Activated B cell treated with CpG ODN at 0.5 μM for 24 hours (primary cell): ENCODE measurements at regions not wholly inside any gene's neighbourhood (a gene's known extent, or its start where the extent isn't known, plus 50 kb on each side); places are given as distances from the start of the nearest gene placed in this dataset.

Experiments
- ATAC-seq: fragments of 200-7000 bp; cut with Tn5 transposase; one replicate; pipeline ENCODE4 v1.10.0; 2021; ENCODE audit warnings: low read depth, mild to moderate bottlenecking, moderate library complexity
- CTCF ChIA-PET: fragments of 350-600 bp; sonication (Branson Sonifier 250); formaldehyde crosslinking; loops from one replicate; lab custom pipeline; 2021; ENCODE audit warnings: antibody characterized with exemption; lab: Charles Lee
- POLR2A ChIA-PET: fragments of 350-600 bp; sonication (Branson Sonifier 250); formaldehyde crosslinking; loops from one replicate; lab custom pipeline; 2021; ENCODE audit warnings: antibody characterized with exemption; lab: Charles Lee
- DNase-seq: peaks from one replicate; pipeline ENCODE4 v3.0.0; 2022
- H3K27ac Mint-ChIP-seq: one replicate; pipeline ENCODE4 v1.8.0; 2020; ENCODE audit warnings: mixed read lengths
- H3K27me3 Mint-ChIP-seq: one replicate; pipeline ENCODE4 v1.8.0; 2021; ENCODE audit warnings: mixed read lengths
- H3K36me3 Mint-ChIP-seq: one replicate; pipeline ENCODE4 v1.8.0; 2021; ENCODE audit warnings: low read depth, mixed read lengths
- H3K4me1 Mint-ChIP-seq: one replicate; pipeline ENCODE4 v1.8.0; 2021; ENCODE audit warnings: mixed read lengths
- H3K4me3 Mint-ChIP-seq: one replicate; pipeline ENCODE4 v1.8.0; 2020; ENCODE audit warnings: mild to moderate bottlenecking, mixed read lengths
- H3K9me3 Mint-ChIP-seq: one replicate; pipeline ENCODE4 v1.8.0; 2020; ENCODE audit warnings: mixed read lengths
- intact Hi-C: fragments of 100-400 bp; cut with micrococcal nuclease; formaldehyde crosslinking; loops from one replicate; pipeline ENCODE4 v1.15.1; 2024
- TF ChIP-seq, protein P1 (sequence below): fragments of 200-600 bp; IDR thresholded peaks from one replicate; pipeline ENCODE4 v1.8.0; 2022; ENCODE audit warnings: antibody characterized with exemption, mild to moderate bottlenecking

DNA sequence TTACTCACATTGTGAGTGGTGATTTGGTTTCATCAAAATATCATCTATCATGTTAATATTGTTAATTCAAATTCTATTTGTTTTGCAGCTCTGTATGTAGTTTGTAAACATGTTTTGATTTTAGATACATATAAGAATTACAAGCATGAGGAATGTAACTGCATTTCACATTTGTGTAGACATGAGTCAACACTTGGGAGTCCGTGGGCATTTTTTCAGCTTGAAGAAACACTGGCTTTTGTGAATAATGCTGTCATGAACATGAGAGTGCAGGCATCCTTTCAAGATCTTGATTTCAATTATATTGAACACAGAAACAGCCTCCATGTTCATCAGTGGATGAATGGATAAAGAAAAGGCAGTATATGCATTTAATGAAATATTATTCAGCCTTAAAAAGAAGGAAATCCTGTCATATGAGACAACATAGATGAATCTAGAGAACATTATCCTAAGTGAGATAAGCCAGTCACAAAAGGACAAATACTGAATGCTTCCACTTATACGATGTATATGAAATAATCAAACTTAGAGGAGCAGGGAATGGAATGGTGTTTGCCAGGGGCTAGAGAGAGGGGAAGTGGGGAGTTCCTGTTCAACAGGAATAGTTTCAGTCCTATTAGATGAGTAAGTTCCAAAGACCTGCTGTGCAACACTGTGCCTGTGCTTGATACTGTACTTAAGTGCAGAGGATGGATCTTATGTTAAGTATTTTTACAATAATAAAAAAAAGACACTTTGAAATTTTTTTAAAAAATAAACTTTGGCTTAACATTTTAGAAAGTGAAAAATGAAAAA is 194.9 kb downstream of the LRATD1 start:
- no peaks in the 10 kb centered on the region for H3K27me3 Mint-ChIP-seq
- no peaks in the 10 kb centered on the region for H3K9me3 Mint-ChIP-seq
- H3K36me3 Mint-ChIP-seq: no peaks in the 10 kb centered on the region
- POLR2A ChIA-PET: no interaction called here
- intact Hi-C loops: no loop called here
- H3K27ac Mint-ChIP-seq: no peak overlapping the region
- DNase-seq (no peak), ATAC-seq (no peak)
- TF ChIP-seq, protein P1, sequence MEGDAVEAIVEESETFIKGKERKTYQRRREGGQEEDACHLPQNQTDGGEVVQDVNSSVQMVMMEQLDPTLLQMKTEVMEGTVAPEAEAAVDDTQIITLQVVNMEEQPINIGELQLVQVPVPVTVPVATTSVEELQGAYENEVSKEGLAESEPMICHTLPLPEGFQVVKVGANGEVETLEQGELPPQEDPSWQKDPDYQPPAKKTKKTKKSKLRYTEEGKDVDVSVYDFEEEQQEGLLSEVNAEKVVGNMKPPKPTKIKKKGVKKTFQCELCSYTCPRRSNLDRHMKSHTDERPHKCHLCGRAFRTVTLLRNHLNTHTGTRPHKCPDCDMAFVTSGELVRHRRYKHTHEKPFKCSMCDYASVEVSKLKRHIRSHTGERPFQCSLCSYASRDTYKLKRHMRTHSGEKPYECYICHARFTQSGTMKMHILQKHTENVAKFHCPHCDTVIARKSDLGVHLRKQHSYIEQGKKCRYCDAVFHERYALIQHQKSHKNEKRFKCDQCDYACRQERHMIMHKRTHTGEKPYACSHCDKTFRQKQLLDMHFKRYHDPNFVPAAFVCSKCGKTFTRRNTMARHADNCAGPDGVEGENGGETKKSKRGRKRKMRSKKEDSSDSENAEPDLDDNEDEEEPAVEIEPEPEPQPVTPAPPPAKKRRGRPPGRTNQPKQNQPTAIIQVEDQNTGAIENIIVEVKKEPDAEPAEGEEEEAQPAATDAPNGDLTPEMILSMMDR: no peak
- CTCF ChIA-PET: no interaction called here
- no peaks in the 10 kb centered on the region for H3K4me1 Mint-ChIP-seq
- no peak overlapping the region for H3K4me3 Mint-ChIP-seq

DNA sequence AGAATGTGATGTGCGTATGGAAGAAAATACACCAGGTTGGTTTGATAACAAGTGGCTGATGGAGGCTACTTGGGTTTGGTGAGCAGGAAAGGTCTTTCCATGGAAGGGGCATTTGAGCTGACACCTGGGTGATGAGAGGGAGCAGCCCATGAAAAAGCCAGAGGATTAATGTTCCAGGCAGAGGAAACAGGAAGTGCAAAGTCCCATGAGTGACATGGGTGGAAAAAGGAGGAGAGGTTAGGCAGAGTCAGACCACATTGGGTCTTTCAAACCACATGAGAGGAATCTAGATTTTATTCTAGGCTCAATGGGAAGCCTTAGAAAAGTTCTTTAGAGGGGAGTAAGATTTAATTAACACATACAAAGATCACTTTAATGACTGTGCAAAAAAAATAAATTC is 195.7 kb downstream of the LRATD1 start:
- no peak for DNase-seq
- Mint-ChIP-seq H3K36me3 (no peaks in the 10 kb centered on the region), H3K27me3 (no peaks in the 10 kb centered on the region), H3K4me1 (no peaks in the 10 kb centered on the region), H3K4me3 (no peak overlapping the region), H3K27ac (no peak overlapping the region), H3K9me3 (no peaks in the 10 kb centered on the region)
- TF ChIP-seq, protein P1: no peak
- intact Hi-C loops: no loop called here
- POLR2A ChIA-PET: no interaction called here
- CTCF ChIA-PET: no interaction called here
- ATAC-seq: no peak

DNA sequence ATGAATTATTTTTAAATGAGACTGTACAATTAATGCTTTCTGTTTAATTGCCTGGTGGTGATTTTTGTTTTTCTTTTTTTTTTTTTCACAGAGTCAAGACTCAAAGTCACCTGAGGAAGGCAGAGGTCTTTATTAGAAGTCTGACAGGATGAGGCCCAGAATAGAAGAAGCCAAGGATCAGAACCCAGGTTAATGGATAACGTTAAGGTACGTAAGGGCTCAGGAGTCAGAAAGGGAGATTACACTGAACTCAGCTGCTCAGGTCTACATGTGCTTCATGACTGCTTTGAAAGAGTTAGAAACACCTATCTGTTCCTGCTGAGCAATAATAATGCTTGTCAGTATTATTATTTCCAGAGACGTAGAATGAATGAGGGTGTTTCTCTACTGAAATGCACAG is 196.5 kb downstream of the LRATD1 start:
- H3K4me1 Mint-ChIP-seq: no peaks in the 10 kb centered on the region
- ChIA-PET POLR2A (no interaction called here), CTCF (no interaction called here)
- H3K27me3 Mint-ChIP-seq: no peaks in the 10 kb centered on the region
- no peaks in the 10 kb centered on the region for H3K9me3 Mint-ChIP-seq
- intact Hi-C loops: no loop called here
- no peak overlapping the region for H3K4me3 Mint-ChIP-seq
- no peak for DNase-seq
- TF ChIP-seq, protein P1: no peak
- ATAC-seq: no peak
- no peaks in the 10 kb centered on the region for H3K36me3 Mint-ChIP-seq
- H3K27ac Mint-ChIP-seq: no peak overlapping the region

DNA sequence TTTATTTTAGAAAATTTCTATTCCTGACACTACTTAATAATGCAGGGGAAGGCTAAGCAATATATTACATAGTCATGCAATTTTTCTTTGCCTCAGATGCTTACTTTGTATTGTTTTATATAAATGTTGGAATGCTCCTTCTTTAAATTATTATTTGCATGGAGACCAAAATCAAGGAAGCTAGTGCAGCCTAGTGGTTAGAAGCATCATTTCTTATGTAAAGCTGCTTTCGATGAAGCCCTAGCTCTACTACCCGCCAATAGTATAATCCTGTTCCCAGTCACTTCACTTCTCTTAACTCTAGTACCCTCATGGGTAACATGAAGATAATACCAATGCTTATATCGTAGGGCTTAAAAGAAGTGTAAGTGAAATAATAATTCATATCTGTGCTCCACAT is 198.9 kb downstream of the LRATD1 start:
- no peaks in the 10 kb centered on the region for H3K27me3 Mint-ChIP-seq
- H3K4me1 Mint-ChIP-seq: no peaks in the 10 kb centered on the region
- TF ChIP-seq, protein P1: no peak
- CTCF ChIA-PET: no interaction called here
- H3K9me3 Mint-ChIP-seq: peaks cover 8% of the 10 kb centered on the region
- no peak overlapping the region for H3K27ac Mint-ChIP-seq
- no peaks in the 10 kb centered on the region for H3K36me3 Mint-ChIP-seq
- DNase-seq: no peak
- POLR2A ChIA-PET: no interaction called here
- intact Hi-C loops: no loop called here
- ATAC-seq: no peak
- H3K4me3 Mint-ChIP-seq: no peak overlapping the region

DNA sequence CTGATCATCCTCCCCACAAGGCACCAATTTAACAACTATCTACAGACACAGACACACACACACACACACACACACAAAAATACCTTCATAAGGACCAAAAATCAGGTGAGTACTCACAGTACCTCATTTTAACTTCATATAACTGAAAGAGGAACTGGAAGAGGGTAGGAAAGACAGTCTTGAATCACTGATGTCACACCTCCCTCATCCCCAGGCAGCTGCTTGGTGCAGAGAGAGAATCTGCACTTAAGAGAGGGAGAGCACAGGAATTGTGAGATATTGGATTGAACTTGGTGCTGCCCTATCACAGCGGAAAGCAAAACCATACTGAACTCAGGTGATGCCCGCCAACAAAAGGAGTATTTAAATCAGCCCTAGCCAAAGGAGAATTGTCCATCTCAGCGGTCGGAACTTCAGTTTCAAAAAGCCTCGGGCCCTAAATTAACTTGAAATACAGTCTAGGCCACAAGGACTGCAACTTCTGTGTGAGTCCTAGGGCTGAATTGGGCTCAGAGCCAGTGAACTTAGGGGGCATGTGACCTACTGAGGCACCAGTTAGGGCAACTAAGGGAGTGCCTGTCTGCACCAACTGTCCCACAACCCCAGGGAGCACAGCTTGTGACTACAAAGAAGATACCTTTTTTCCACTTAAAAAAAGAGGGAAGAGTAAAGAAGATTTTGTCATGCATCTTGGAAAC is 211.1 kb downstream of the LRATD1 start:
- intact Hi-C loops: no loop called here
- DNase-seq (no peak), ATAC-seq (no peak)
- TF ChIP-seq, protein P1: no peak
- Mint-ChIP-seq H3K4me3 (no peak overlapping the region), H3K9me3 (peaks cover 19% of the 10 kb centered on the region), H3K4me1 (no peaks in the 10 kb centered on the region), H3K27me3 (no peaks in the 10 kb centered on the region), H3K36me3 (no peaks in the 10 kb centered on the region), H3K27ac (no peak overlapping the region)
- ChIA-PET CTCF (no interaction called here), POLR2A (no interaction called here)
